GM10266 (cell line): ENCODE measurements at regions not wholly inside any gene's neighbourhood (a gene's known extent, or its start where the extent isn't known, plus 50 kb on each side); places are given as distances from the start of the nearest gene placed in this dataset.

ENCODE experiments used
- DNase-seq: peaks from one replicate; pipeline ENCODE4 v3.0.0; 2012; ENCODE audit errors: extremely low spot score
- CTCF ChIP-seq: IDR thresholded peaks from 2 replicates; pipeline ENCODE4 v1.5.1; 2012; ENCODE audit warnings: mild to moderate bottlenecking, low read depth; ENCODE audit not compliant: control insufficient read depth, insufficient read depth; ENCODE audit errors: missing control alignments

- DNase-seq: no peak
- TF ChIP-seq CTCF: no peak
Observed at GRCh38 chr10:107894516-107894915, 730.0 kb upstream of the SORCS1 start.

GRCh38 chr10:107889105-107889504 lies 724.6 kb upstream of the SORCS1 start:
- TF ChIP-seq CTCF: no peak
- no peak for DNase-seq

- no peak for DNase-seq
- TF ChIP-seq CTCF: no peak
Observed at GRCh38 chr10:107880185-107880584, 715.7 kb upstream of the SORCS1 start.

GRCh38 chr10:107873007-107873406 lies 708.5 kb upstream of the SORCS1 start:
- no peak for DNase-seq
- TF ChIP-seq CTCF: no peak

GRCh38 chr10:107865691-107866090 lies 701.2 kb upstream of the SORCS1 start:
- no peak for TF ChIP-seq CTCF
- DNase-seq: no peak

GRCh38 chr10:107859065-107859464 lies 694.6 kb upstream of the SORCS1 start:
- no peak for DNase-seq
- no peak for TF ChIP-seq CTCF

- TF ChIP-seq CTCF: no peak
- DNase-seq: no peak
Observed at GRCh38 chr10:107856047-107856315, 691.5 kb upstream of the SORCS1 start.
